SK-N-SH (cell line): ENCODE measurements at regions not wholly inside any gene's neighbourhood (a gene's known extent, or its start where the extent isn't known, plus 50 kb on each side); places are given as distances from the start of the nearest gene placed in this dataset.

Experiments
- CTCF ChIA-PET: fragments of 300-600, 350-600 bp; formaldehyde crosslinking; extraction: SDS; loops from one replicate; lab custom pipeline; 2021; lab: Yijun Ruan, JAX
- POLR2A ChIA-PET: fragments of 350-600 bp; sonication (Branson Sonifier 250); formaldehyde crosslinking; extraction: SDS; loops from one replicate; lab custom pipeline; 2020; ENCODE audit warnings: antibody characterized with exemption, inconsistent platforms; lab: Yijun Ruan, JAX
- DNase-seq: peaks from one replicate; pipeline ENCODE4 v3.0.0; 2012
- H2AFZ ChIP-seq: fragments of 200-600 bp; sonication (generic); 2 replicates; pipeline ENCODE4 v1.8.1; 2016; ENCODE audit warnings: antibody characterized with exemption, mild to moderate bottlenecking, low read depth
- H3F3A ChIP-seq: fragments of 200-600 bp; sonication (generic); replicated peaks from 2 replicates; pipeline ENCODE3; 2016; ENCODE audit warnings: antibody characterized with exemption, mild to moderate bottlenecking; ENCODE audit not compliant: insufficient read depth
- H3K27ac ChIP-seq, 2 experiments: fragments of 200-500 bp in 1 of 2; fragments of 200-600 bp in 1 of 2; sonication (Bioruptor generic) in 1 of 2; sonication (generic), shearing (Covaris generic) in 1 of 2; 2 replicates each; pipeline versions ENCODE4 v1.5.1 to v1.6.1; 2014 to 2016; ENCODE audit warnings: low read depth in 2 of 2, inconsistent platforms in 1 of 2, low read length in 1 of 2, mild to moderate bottlenecking in 1 of 2, mixed read lengths in 1 of 2
- H3K27me3 ChIP-seq: fragments of 200-600 bp; sonication (generic), shearing (Covaris generic); 2 replicates; pipeline ENCODE4 v1.6.1; 2016; ENCODE audit warnings: mixed run types; ENCODE audit not compliant: insufficient read depth
- H3K36me3 ChIP-seq, 2 experiments: fragments of 200-500 bp in 1 of 2; fragments of 200-600 bp in 1 of 2; sonication (Bioruptor generic) in 1 of 2; sonication (generic) in 1 of 2; replicated peaks in 1 of 2; 2 replicates each; pipeline versions ENCODE3 to v1.5.1; 2014 to 2016; ENCODE audit warnings: low read length in 1 of 2, mild to moderate bottlenecking in 1 of 2; ENCODE audit not compliant: insufficient read depth in 2 of 2, control insufficient read depth in 1 of 2
- H3K4me1 ChIP-seq, 2 experiments: fragments of 200-500 bp in 1 of 2; fragments of 200-600 bp in 1 of 2; sonication (Bioruptor generic) in 1 of 2; sonication (generic), shearing (Covaris generic) in 1 of 2; 2 replicates each; pipeline versions ENCODE4 v1.5.1 to v1.6.1; 2014 to 2016; ENCODE audit warnings: low read depth in 1 of 2, low read length in 1 of 2, mixed run types in 1 of 2; ENCODE audit not compliant: insufficient read depth in 2 of 2, control insufficient read depth in 1 of 2
- H3K4me2 ChIP-seq: fragments of 200-600 bp; sonication (generic), shearing (Covaris generic); 2 replicates; pipeline ENCODE4 v1.6.1; 2017; ENCODE audit warnings: mixed run types
- H3K4me3 ChIP-seq, 2 experiments: fragments of 200-500 bp in 1 of 2; fragments of 200-600 bp in 1 of 2; sonication (Bioruptor generic) in 1 of 2; sonication (generic), shearing (Covaris generic) in 1 of 2; 2 replicates each; pipeline versions ENCODE4 v1.5.1 to v1.8.1; 2014 to 2016; ENCODE audit warnings: low read depth in 2 of 2, inconsistent platforms in 1 of 2, low read length in 1 of 2, mild to moderate bottlenecking in 1 of 2, mixed read lengths in 1 of 2, moderate library complexity in 1 of 2
- H3K79me2 ChIP-seq: fragments of 200-600 bp; sonication (generic); 2 replicates; pipeline ENCODE4 v1.8.1; 2017; ENCODE audit warnings: mild to moderate bottlenecking; ENCODE audit not compliant: insufficient read depth
- H3K9ac ChIP-seq: fragments of 200-600 bp; sonication (generic); 2 replicates; pipeline ENCODE4 v1.6.1; 2017; ENCODE audit warnings: mixed run types
- H3K9me2 ChIP-seq: fragments of 200-600 bp; sonication (generic); 2 replicates; pipeline ENCODE4 v1.6.1; 2017; ENCODE audit warnings: mixed run types
- H3K9me3 ChIP-seq: fragments of 200-600 bp; sonication (generic); 2 replicates; pipeline ENCODE4 v1.6.1; 2017; ENCODE audit warnings: mixed run types, mild to moderate bottlenecking, moderate library complexity
- H4K20me1 ChIP-seq: fragments of 200-600 bp; sonication (generic); 2 replicates; pipeline ENCODE4 v1.6.1; 2017; ENCODE audit warnings: mild to moderate bottlenecking, mixed run types; ENCODE audit not compliant: insufficient read depth
- CHD2 ChIP-seq: fragments of 150-350 bp; IDR thresholded peaks from 2 replicates; pipeline ENCODE4 v1.6.1; 2018; ENCODE audit warnings: low read length; ENCODE audit not compliant: partially characterized antibody
- EP300 ChIP-seq, 2 experiments: IDR thresholded peaks; 2 replicates each; pipeline versions ENCODE4 v1.4.0 to v1.6.1; 2012; ENCODE audit warnings: borderline replicate concordance in 1 of 2, low read depth in 1 of 2, low read length in 1 of 2
- EZH2phosphoT487 ChIP-seq: fragments of 200-600 bp; sonication (generic); IDR thresholded peaks from 2 replicates; pipeline ENCODE4 v1.6.1; 2017; ENCODE audit warnings: low read depth, mixed run types, mild to moderate bottlenecking, antibody characterized with exemption, moderate library complexity, borderline replicate concordance
- FOSL2 ChIP-seq: IDR thresholded peaks from 2 replicates; pipeline ENCODE4 v1.4.0; 2012; ENCODE audit warnings: low read depth, mild to moderate bottlenecking, moderate library complexity, borderline replicate concordance
- FOXJ3 ChIP-seq: sonication (generic); formaldehyde crosslinking; IDR thresholded peaks from 2 replicates; pipeline ENCODE4 v1.5.1; 2020; ENCODE audit warnings: mild to moderate bottlenecking, missing genetic modification reagents
- FOXM1 ChIP-seq: IDR thresholded peaks from 2 replicates; pipeline ENCODE4 v1.4.0; 2012; ENCODE audit warnings: low read depth, mild to moderate bottlenecking
- GATA2 ChIP-seq: sonication (generic); formaldehyde crosslinking; IDR thresholded peaks from 2 replicates; pipeline ENCODE4 v1.5.0; 2020; ENCODE audit warnings: mild to moderate bottlenecking, missing genetic modification reagents
- MXI1 ChIP-seq: IDR thresholded peaks from 2 replicates; pipeline ENCODE4 v1.6.1; 2012; ENCODE audit warnings: mild to moderate bottlenecking, low read depth, low read length, improper control_type of control experiment
- RCOR1 ChIP-seq: fragments of 150-350 bp; IDR thresholded peaks from 2 replicates; pipeline ENCODE4 v1.6.1; 2017; ENCODE audit warnings: antibody characterized with exemption, low read length
- RFX5 ChIP-seq: IDR thresholded peaks from 2 replicates; pipeline ENCODE4 v1.6.1; 2012; ENCODE audit warnings: mild to moderate bottlenecking, improper control_type of control experiment, low read length
- RXRA ChIP-seq: IDR thresholded peaks from 2 replicates; pipeline ENCODE4 v1.4.0; 2012; ENCODE audit warnings: low read depth, mild to moderate bottlenecking, borderline replicate concordance
- SIN3A ChIP-seq: IDR thresholded peaks from 2 replicates; pipeline ENCODE4 v1.6.1; 2012; ENCODE audit warnings: low read depth, mild to moderate bottlenecking, low read length, moderate library complexity, borderline replicate concordance
- SMC3 ChIP-seq: IDR thresholded peaks from 2 replicates; pipeline ENCODE4 v1.6.1; 2012; ENCODE audit warnings: low read depth, low read length, improper control_type of control experiment
- WGBS: methylation state at CpG from one replicate; pipeline ENCODE4 v1.1.6; 2017; ENCODE audit warnings: low lambda C conversion rate; 5-methylcytosine and 5-hydroxymethylcytosine counted together
- TF ChIP-seq, protein P1 (sequence below): IDR thresholded peaks from 2 replicates; pipeline ENCODE4 v1.4.0; 2012; ENCODE audit warnings: low read depth, borderline replicate concordance
- TF ChIP-seq, protein P2 (sequence below): fragments of 150-350 bp; IDR thresholded peaks from 2 replicates; pipeline ENCODE4 v1.6.1; 2017; ENCODE audit warnings: antibody characterized with exemption, low read length, low read depth, borderline replicate concordance
- TF ChIP-seq, protein P3 (sequence below): IDR thresholded peaks from 2 replicates; pipeline ENCODE4; 2012
- TF ChIP-seq, protein P4 (sequence below): fragments of 150-350 bp; IDR thresholded peaks from 2 replicates; pipeline ENCODE4 v1.6.1; 2016; ENCODE audit warnings: mild to moderate bottlenecking, low read depth, low read length

DNA sequence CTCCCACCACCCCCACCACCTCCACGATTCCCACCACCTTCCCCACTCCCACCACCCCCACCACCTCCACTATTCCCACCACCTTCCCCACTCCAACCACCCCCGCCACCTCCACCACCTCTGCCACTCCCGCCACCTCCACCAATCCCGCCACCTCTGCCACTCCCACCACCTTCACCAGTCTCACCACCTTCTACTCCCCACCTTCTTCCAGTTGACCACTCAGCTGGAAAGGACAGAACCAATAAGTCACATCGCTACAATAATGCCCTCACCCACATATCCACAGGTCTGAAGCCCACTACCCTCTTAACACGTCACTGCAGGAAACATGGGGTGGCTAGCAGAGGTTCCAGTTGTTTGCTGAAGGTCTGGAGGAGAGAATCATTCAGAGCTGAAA is 93.5 kb upstream of the PAX2 start:
- CTCF ChIA-PET: interaction anchor here (1.0 to 1.6 kb wide), 3 partner anchors 8 to 22 kb away, joined by 3 to 5 read pairs (median 3); no protein-coding TSS in a partner anchor
- 58% methylated on average over 6 of the region's 6 CpGs for WGBS

DNA sequence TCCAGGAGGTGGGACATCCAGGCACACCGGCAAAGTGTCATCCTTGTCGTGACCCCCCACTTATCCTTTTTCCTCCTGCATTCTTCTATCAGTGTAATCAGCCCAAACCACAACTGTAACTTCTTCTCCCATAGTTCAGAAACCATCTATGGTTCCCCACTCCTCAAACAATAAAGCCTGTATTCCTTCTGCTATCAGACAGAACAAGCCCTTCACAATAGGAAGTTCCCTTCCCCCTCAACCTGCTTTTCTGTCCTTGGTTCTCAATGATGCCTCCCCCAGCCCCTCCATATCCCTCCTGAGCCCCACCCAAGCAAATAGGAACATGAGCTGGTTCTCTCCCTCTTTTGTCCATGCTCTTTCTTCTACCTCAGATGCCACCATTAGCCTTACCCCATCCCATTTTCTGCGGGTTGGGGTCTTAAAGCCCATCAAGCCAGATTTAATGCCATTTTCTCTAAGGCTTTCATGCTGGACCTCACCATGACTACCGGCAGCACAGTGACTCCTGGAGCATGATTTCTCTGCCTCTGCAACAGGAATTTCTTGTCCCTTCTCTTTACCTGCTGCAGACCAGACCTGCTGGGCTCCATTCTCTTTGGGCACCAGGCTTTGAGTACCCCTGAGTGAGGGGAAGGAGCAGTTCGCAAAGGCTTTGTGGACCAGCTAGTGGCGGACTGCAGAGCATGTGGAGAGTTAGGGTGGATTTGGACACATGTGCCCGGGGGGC is 92.8 kb upstream of the PAX2 start:
- Histone ChIP-seq H2AFZ (no peak overlapping the region), H3K27ac (no peak overlapping the region), H3K36me3 (no peaks in the 10 kb centered on the region), H3K4me3 (no peak overlapping the region), H3K9me2 (no peaks in the 10 kb centered on the region), H3K9ac (no peak overlapping the region), H3K79me2 (no peaks in the 10 kb centered on the region), H3F3A (no peaks in the 10 kb centered on the region), H3K27me3 (peaks cover 53% of the 10 kb centered on the region), H4K20me1 (no peaks in the 10 kb centered on the region), H3K4me2 (no peak overlapping the region), H3K9me3 (no peaks in the 10 kb centered on the region), H3K4me1 (peaks cover 0 to 15% of the 10 kb centered on the region in 2 experiments; a peak in 1 of 4 replicates)
- POLR2A ChIA-PET: no interaction called here
- WGBS: 49% methylated on average over 7 of the region's 7 CpGs
- CTCF ChIA-PET: interaction anchor here (1.0 to 1.6 kb wide), 3 partner anchors 9 to 23 kb away, joined by 3 to 5 read pairs (median 3); no protein-coding TSS in a partner anchor
- no peak for DNase-seq
- TF ChIP-seq MXI1 (no peak), SIN3A (no peak), FOXJ3 (no peak), FOXM1 (no peak), CHD2 (no peak), GATA2 (CRISPR knock-in tag) (no peak), RXRA (no peak), RFX5 (no peak), SMC3 (no peak), FOSL2 (no peak)
- TF ChIP-seq, protein P1, sequence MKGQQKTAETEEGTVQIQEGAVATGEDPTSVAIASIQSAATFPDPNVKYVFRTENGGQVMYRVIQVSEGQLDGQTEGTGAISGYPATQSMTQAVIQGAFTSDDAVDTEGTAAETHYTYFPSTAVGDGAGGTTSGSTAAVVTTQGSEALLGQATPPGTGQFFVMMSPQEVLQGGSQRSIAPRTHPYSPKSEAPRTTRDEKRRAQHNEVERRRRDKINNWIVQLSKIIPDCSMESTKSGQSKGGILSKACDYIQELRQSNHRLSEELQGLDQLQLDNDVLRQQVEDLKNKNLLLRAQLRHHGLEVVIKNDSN: no peak
- TF ChIP-seq, protein P2, sequence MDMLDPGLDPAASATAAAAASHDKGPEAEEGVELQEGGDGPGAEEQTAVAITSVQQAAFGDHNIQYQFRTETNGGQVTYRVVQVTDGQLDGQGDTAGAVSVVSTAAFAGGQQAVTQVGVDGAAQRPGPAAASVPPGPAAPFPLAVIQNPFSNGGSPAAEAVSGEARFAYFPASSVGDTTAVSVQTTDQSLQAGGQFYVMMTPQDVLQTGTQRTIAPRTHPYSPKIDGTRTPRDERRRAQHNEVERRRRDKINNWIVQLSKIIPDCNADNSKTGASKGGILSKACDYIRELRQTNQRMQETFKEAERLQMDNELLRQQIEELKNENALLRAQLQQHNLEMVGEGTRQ: no peak
- TF ChIP-seq, protein P3, sequence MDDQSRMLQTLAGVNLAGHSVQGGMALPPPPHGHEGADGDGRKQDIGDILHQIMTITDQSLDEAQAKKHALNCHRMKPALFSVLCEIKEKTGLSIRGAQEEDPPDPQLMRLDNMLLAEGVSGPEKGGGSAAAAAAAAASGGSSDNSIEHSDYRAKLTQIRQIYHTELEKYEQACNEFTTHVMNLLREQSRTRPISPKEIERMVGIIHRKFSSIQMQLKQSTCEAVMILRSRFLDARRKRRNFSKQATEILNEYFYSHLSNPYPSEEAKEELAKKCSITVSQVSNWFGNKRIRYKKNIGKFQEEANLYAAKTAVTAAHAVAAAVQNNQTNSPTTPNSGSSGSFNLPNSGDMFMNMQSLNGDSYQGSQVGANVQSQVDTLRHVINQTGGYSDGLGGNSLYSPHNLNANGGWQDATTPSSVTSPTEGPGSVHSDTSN: no peak
- TF ChIP-seq, protein P4, sequence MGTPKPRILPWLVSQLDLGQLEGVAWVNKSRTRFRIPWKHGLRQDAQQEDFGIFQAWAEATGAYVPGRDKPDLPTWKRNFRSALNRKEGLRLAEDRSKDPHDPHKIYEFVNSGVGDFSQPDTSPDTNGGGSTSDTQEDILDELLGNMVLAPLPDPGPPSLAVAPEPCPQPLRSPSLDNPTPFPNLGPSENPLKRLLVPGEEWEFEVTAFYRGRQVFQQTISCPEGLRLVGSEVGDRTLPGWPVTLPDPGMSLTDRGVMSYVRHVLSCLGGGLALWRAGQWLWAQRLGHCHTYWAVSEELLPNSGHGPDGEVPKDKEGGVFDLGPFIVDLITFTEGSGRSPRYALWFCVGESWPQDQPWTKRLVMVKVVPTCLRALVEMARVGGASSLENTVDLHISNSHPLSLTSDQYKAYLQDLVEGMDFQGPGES: no peak

More for the DNA sequence above, 93.5 kb upstream of the PAX2 start:
- no peaks in the 10 kb centered on the region for H4K20me1 ChIP-seq
- H3K27me3 ChIP-seq: peaks cover 47% of the 10 kb centered on the region
- H3K79me2 ChIP-seq: no peaks in the 10 kb centered on the region
- H3K4me1 ChIP-seq: peaks cover 0 to 15% of the 10 kb centered on the region in 2 experiments; a peak in 1 of 4 replicates
- TF ChIP-seq RCOR1: no peak
- no peak for TF ChIP-seq EZH2phosphoT487
- no peak for TF ChIP-seq EP300 (IDR thresholded peaks at IDR 0.05; ENCODE audit: borderline replicate concordance in 1 of 2, low read depth in 1 of 2, low read length in 1 of 2)
- TF ChIP-seq, protein P2: no peak
- TF ChIP-seq, protein P3: no peak
- no peak for DNase-seq
- H3K4me3 ChIP-seq: no peak overlapping the region
- no peak overlapping the region for H3K27ac ChIP-seq
- no peaks in the 10 kb centered on the region for H3K36me3 ChIP-seq
- no peak overlapping the region for H2AFZ ChIP-seq
- no peaks in the 10 kb centered on the region for H3F3A ChIP-seq
- H3K4me2 ChIP-seq: no peak overlapping the region
- H3K9ac ChIP-seq: no peak overlapping the region
- no peaks in the 10 kb centered on the region for H3K9me2 ChIP-seq
- no peaks in the 10 kb centered on the region for H3K9me3 ChIP-seq
- POLR2A ChIA-PET: no interaction called here
